NCI-H774 (cell line): ENCODE measurements at regions not wholly inside any gene's neighbourhood (a gene's known extent, or its start where the extent isn't known, plus 50 kb on each side); places are given as distances from the start of the nearest gene placed in this dataset.

Experiments
- DNase-seq: peaks from one replicate; lab custom pipeline; 2025; lab: John Stamatoyannopoulos, UW

DNA sequence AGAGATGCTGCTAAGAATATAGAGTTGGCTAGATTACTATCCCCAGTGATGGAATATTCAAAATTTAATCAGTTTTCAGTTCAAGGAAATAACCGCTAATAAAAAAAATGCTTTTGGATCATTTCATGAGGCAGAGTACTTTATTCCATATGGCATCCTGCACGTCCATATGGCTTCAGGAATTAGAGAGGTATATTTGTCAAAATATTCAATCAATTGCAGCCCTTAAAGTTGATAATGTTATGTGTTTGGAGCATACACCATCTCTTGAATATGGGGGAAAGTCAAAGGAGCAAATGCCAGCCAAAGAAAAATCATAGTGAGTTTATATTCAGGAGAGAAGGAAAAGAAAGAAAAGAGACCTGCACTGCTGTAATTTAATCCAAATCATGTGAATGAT, 266.4 kb downstream of the TMEM182 start:
- DNase-seq = no peak
